ENCODE measurements at regions not wholly inside any gene's neighbourhood (a gene's known extent, or its start where the extent isn't known, plus 50 kb on each side); places are given as distances from the start of the nearest gene placed in this dataset.
"Not testable (repeated sequence)": the region's sequence is repeated elsewhere in the genome, so short reads cannot be mapped to it uniquely, and the experiment has no call there.

GRCh38 chr15:30755036-30755687, 129.2 kb downstream of the ARHGAP11B start:
- TF ChIP-seq CTCF (IDR thresholded peaks at IDR 0.05), result peak in 3 of 5 experiments; percentile 35 to 41 (median 40)
- H3K36me3 ChIP-seq; intact Hi-C loops (cut with DNase I; ENCODE audit: low total_unique reads); H3K9me3 ChIP-seq; H3K27ac ChIP-seq; H3K27me3 ChIP-seq; H3K4me1 ChIP-seq; H3K4me3 ChIP-seq: not testable (repeated sequence)
- peak; percentile 66 for DNase-seq
- in situ Hi-C loops (cut with MboI; ENCODE audit: low pct_ligation_motif_present in 1 of 4, low pct_unique_long_range_greater_than_20kb in 1 of 4, low sequenced_read_pairs in 3 of 4), result loop anchor here (25.0 kb wide), 1 partner anchor 93 kb away; no protein-coding TSS in a partner anchor
- WGBS, 2 donors (ENCODE audit: low coverage in 1 of 2), result 4% methylated on average over 2 of the region's 7 CpGs; no CpG with 5 or more reads in 1 of the 2 donors

- intact Hi-C loops (cut with DNase I; ENCODE audit: low total_unique reads); H3K4me3 ChIP-seq; H3K4me1 ChIP-seq; H3K27ac ChIP-seq; H3K27me3 ChIP-seq; H3K9me3 ChIP-seq; H3K36me3 ChIP-seq; DNase-seq: not testable (repeated sequence)
- 85% methylated on average over 5 of the region's 5 CpGs; no CpG with 5 or more reads in 1 of the 2 donors for WGBS, 2 donors (ENCODE audit: low coverage in 1 of 2)
- in situ Hi-C loops (cut with MboI; ENCODE audit: low pct_ligation_motif_present in 1 of 4, low pct_unique_long_range_greater_than_20kb in 1 of 4, low sequenced_read_pairs in 3 of 4), result loop anchor here (25.0 kb wide), 1 partner anchor 98 kb away; no protein-coding TSS in a partner anchor
Observed at GRCh38 chr15:30760633-30761032, 134.7 kb downstream of the ARHGAP11B start.

- intact Hi-C loops (cut with DNase I; ENCODE audit: low total_unique reads); H3K9me3 ChIP-seq; H3K4me3 ChIP-seq; H3K27me3 ChIP-seq; H3K27ac ChIP-seq; DNase-seq; H3K36me3 ChIP-seq; H3K4me1 ChIP-seq: not testable (repeated sequence)
- 92% methylated on average over 3 of the region's 4 CpGs; no CpG with 5 or more reads in 1 of the 2 donors for WGBS, 2 donors (ENCODE audit: low coverage in 1 of 2)
- in situ Hi-C loops (cut with MboI; ENCODE audit: low pct_ligation_motif_present in 1 of 4, low pct_unique_long_range_greater_than_20kb in 1 of 4, low sequenced_read_pairs in 3 of 4), result loop anchor here (25.0 kb wide), 1 partner anchor 99 kb away; no protein-coding TSS in a partner anchor
Observed at GRCh38 chr15:30761365-30761764, 135.4 kb downstream of the ARHGAP11B start.

- WGBS, 2 donors (ENCODE audit: low coverage in 1 of 2), result 74 to 84% methylated on average over 6 to 12 of the region's 12 CpGs
- H3K27me3 ChIP-seq; H3K4me3 ChIP-seq; intact Hi-C loops (cut with DNase I; ENCODE audit: low total_unique reads); H3K27ac ChIP-seq; H3K9me3 ChIP-seq; H3K36me3 ChIP-seq; H3K4me1 ChIP-seq: not testable (repeated sequence)
- DNase-seq, result peak; percentile 33
- in situ Hi-C loops (cut with MboI; ENCODE audit: low pct_ligation_motif_present in 1 of 4, low pct_unique_long_range_greater_than_20kb in 1 of 4, low sequenced_read_pairs in 3 of 4), result loop anchor here (25.0 kb wide), 1 partner anchor 107 kb away; no protein-coding TSS in a partner anchor
Observed at GRCh38 chr15:30769390-30770124, 134.2 kb upstream of the FAN1 start.

- Histone ChIP-seq H3K27ac (no peak overlapping the region), H3K36me3 (no peaks in the 10 kb centered on the region), H3K4me1 (no peaks in the 10 kb centered on the region), H3K4me3 (no peak overlapping the region), H3K9me3 (no peaks in the 10 kb centered on the region), H3K27me3 (no peaks in the 10 kb centered on the region)
- no peak for DNase-seq
- 96 to 98% methylated on average over 6 to 17 of the region's 17 CpGs for WGBS, 2 donors (ENCODE audit: low coverage in 1 of 2)
- intact Hi-C loops (cut with DNase I; ENCODE audit: low total_unique reads) (no loop called here), in situ Hi-C loops (cut with MboI; ENCODE audit: low pct_ligation_motif_present in 1 of 4, low pct_unique_long_range_greater_than_20kb in 1 of 4, low sequenced_read_pairs in 3 of 4) (loop anchor here (25.0 kb wide), 1 partner anchor 108 kb away; no protein-coding TSS in a partner anchor)
- TF ChIP-seq POLR2AphosphoS5 (IDR thresholded peaks at IDR 0.05), result no peak
- no peak for TF ChIP-seq POLR2A (IDR thresholded peaks at IDR 0.05)
- no peak for TF ChIP-seq CTCF (IDR thresholded peaks at IDR 0.05)
- no peak for TF ChIP-seq EP300 (IDR thresholded peaks at IDR 0.05; ENCODE audit: low read depth)
Observed at GRCh38 chr15:30770759-30771158, 133.0 kb upstream of the FAN1 start.
